T-helper 17 cell (primary cell): ENCODE measurements at regions not wholly inside any gene's neighbourhood (a gene's known extent, or its start where the extent isn't known, plus 50 kb on each side); places are given as distances from the start of the nearest gene placed in this dataset.
"Not testable (repeated sequence)": the region's sequence is repeated elsewhere in the genome, so short reads cannot be mapped to it uniquely, and the experiment has no call there.

ENCODE experiments used
- ATAC-seq: fragments of 150-1000 bp; cut with Tn5 transposase; 2 replicates; pipeline ENCODE4 v1.10.0; 2021; ENCODE audit warnings: mild to moderate bottlenecking, moderate library complexity
- DNase-seq, 3 donors: peaks; one replicate each; pipeline versions ENCODE4 v3.0.0 to v3.0.0-alpha.2; 2020 to 2021
- H3K9me3 ChIP-seq: one replicate; pipeline ENCODE4 v1.7.0; 2013; ENCODE audit warnings: low read length, mild to moderate bottlenecking; ENCODE audit not compliant: control insufficient read depth, poor library complexity, severe bottlenecking
- H3K27ac Mint-ChIP-seq: one replicate; pipeline ENCODE4 v1.8.0; 2022; ENCODE audit warnings: mild to moderate bottlenecking, moderate library complexity, mixed read lengths
- H3K27me3 Mint-ChIP-seq: one replicate; pipeline ENCODE4 v1.8.0; 2022; ENCODE audit warnings: mixed read lengths
- H3K36me3 Mint-ChIP-seq: one replicate; pipeline ENCODE4 v1.8.0; 2022; ENCODE audit warnings: low read depth, mixed read lengths
- H3K4me1 Mint-ChIP-seq: one replicate; pipeline ENCODE4 v1.8.0; 2022; ENCODE audit warnings: mild to moderate bottlenecking, mixed read lengths
- H3K4me3 Mint-ChIP-seq: one replicate; pipeline ENCODE4 v1.8.0; 2022; ENCODE audit warnings: mild to moderate bottlenecking, moderate library complexity, mixed read lengths

- H3K4me1 Mint-ChIP-seq, result no peaks in the 10 kb centered on the region
- no peaks in the 10 kb centered on the region for H3K36me3 Mint-ChIP-seq
- H3K27me3 Mint-ChIP-seq, result peaks cover 28% of the 10 kb centered on the region
- ATAC-seq (no peak), DNase-seq (no peak)
- no peak overlapping the region for H3K4me3 Mint-ChIP-seq
- no peak overlapping the region for H3K27ac Mint-ChIP-seq
- no peaks in the 10 kb centered on the region for H3K9me3 ChIP-seq
These were observed 273.7 kb downstream of the KIF20B start for GRCh38 chr10:89975071-89975470.

GRCh38 chr10:89975771-89976170 is 274.4 kb downstream of the KIF20B start:
- DNase-seq (no peak), ATAC-seq (no peak)
- H3K27me3 Mint-ChIP-seq, result peaks cover 31% of the 10 kb centered on the region
- no peak overlapping the region for H3K27ac Mint-ChIP-seq
- H3K9me3 ChIP-seq, result no peaks in the 10 kb centered on the region
- no peak overlapping the region for H3K4me3 Mint-ChIP-seq
- no peaks in the 10 kb centered on the region for H3K4me1 Mint-ChIP-seq
- no peaks in the 10 kb centered on the region for H3K36me3 Mint-ChIP-seq

GRCh38 chr10:89978081-89978480 is 276.7 kb downstream of the KIF20B start:
- Mint-ChIP-seq H3K4me3 (no peak overlapping the region), H3K27ac (no peak overlapping the region), H3K27me3 (peaks cover 34% of the 10 kb centered on the region), H3K4me1 (no peaks in the 10 kb centered on the region), H3K36me3 (no peaks in the 10 kb centered on the region)
- no peak for DNase-seq
- no peaks in the 10 kb centered on the region for H3K9me3 ChIP-seq
- no peak for ATAC-seq

- no peaks in the 10 kb centered on the region for H3K4me1 Mint-ChIP-seq
- ATAC-seq (no peak), DNase-seq (no peak)
- no peak overlapping the region for H3K27ac Mint-ChIP-seq
- no peaks in the 10 kb centered on the region for H3K9me3 ChIP-seq
- no peaks in the 10 kb centered on the region for H3K36me3 Mint-ChIP-seq
- H3K4me3 Mint-ChIP-seq, result no peak overlapping the region
- peaks cover 27% of the 10 kb centered on the region for H3K27me3 Mint-ChIP-seq
These were observed 278.3 kb downstream of the KIF20B start for GRCh38 chr10:89979726-89980125.

GRCh38 chr10:89980166-89980565 is 278.8 kb downstream of the KIF20B start:
- no peaks in the 10 kb centered on the region for H3K9me3 ChIP-seq
- no peaks in the 10 kb centered on the region for H3K36me3 Mint-ChIP-seq
- no peaks in the 10 kb centered on the region for H3K4me1 Mint-ChIP-seq
- DNase-seq, result no peak
- H3K27ac Mint-ChIP-seq, result no peak overlapping the region
- peaks cover 26% of the 10 kb centered on the region for H3K27me3 Mint-ChIP-seq
- no peak overlapping the region for H3K4me3 Mint-ChIP-seq
- ATAC-seq, result no peak

GRCh38 chr10:89981891-89982290 is 280.5 kb downstream of the KIF20B start:
- Mint-ChIP-seq H3K36me3 (no peaks in the 10 kb centered on the region), H3K27ac (no peak overlapping the region), H3K4me1 (no peaks in the 10 kb centered on the region), H3K4me3 (no peak overlapping the region), H3K27me3 (peaks cover 31% of the 10 kb centered on the region)
- H3K9me3 ChIP-seq, result no peaks in the 10 kb centered on the region
- DNase-seq, result no peak
- no peak for ATAC-seq

- Mint-ChIP-seq H3K4me3 (no peak overlapping the region), H3K4me1 (no peaks in the 10 kb centered on the region), H3K27me3 (peaks cover 19% of the 10 kb centered on the region), H3K27ac (no peak overlapping the region), H3K36me3 (no peaks in the 10 kb centered on the region)
- DNase-seq (no peak), ATAC-seq (no peak)
- H3K9me3 ChIP-seq, result no peaks in the 10 kb centered on the region
These were observed 284.1 kb downstream of the KIF20B start for GRCh38 chr10:89985446-89985845.

GRCh38 chr10:89988361-89988760 is 287.0 kb downstream of the KIF20B start:
- not testable (repeated sequence) for H3K4me3 Mint-ChIP-seq, DNase-seq, H3K27ac Mint-ChIP-seq, H3K27me3 Mint-ChIP-seq, ATAC-seq, H3K36me3 Mint-ChIP-seq, H3K4me1 Mint-ChIP-seq, H3K9me3 ChIP-seq

GRCh38 chr10:89992575-89992974 is 291.2 kb downstream of the KIF20B start:
- no peaks in the 10 kb centered on the region for H3K27me3 Mint-ChIP-seq
- no peaks in the 10 kb centered on the region for H3K36me3 Mint-ChIP-seq
- H3K27ac Mint-ChIP-seq, result no peak overlapping the region
- no peak for DNase-seq
- H3K4me1 Mint-ChIP-seq, result no peaks in the 10 kb centered on the region
- no peak overlapping the region for H3K4me3 Mint-ChIP-seq
- no peaks in the 10 kb centered on the region for H3K9me3 ChIP-seq
- ATAC-seq, result no peak

- H3K27ac Mint-ChIP-seq, result no peak overlapping the region
- no peak overlapping the region for H3K4me3 Mint-ChIP-seq
- no peaks in the 10 kb centered on the region for H3K27me3 Mint-ChIP-seq
- no peak for DNase-seq
- ATAC-seq, result no peak
- no peaks in the 10 kb centered on the region for H3K36me3 Mint-ChIP-seq
- H3K9me3 ChIP-seq, result no peaks in the 10 kb centered on the region
- H3K4me1 Mint-ChIP-seq, result no peaks in the 10 kb centered on the region
These were observed 305.8 kb downstream of the KIF20B start for GRCh38 chr10:90007226-90007625.

- not testable (repeated sequence) for H3K36me3 Mint-ChIP-seq, H3K27ac Mint-ChIP-seq, H3K27me3 Mint-ChIP-seq, H3K9me3 ChIP-seq, ATAC-seq, H3K4me1 Mint-ChIP-seq, DNase-seq, H3K4me3 Mint-ChIP-seq
These were observed 309.9 kb downstream of the KIF20B start for GRCh38 chr10:90011281-90011680.

- Mint-ChIP-seq H3K27me3 (peaks cover 7% of the 10 kb centered on the region), H3K4me1 (no peaks in the 10 kb centered on the region), H3K27ac (no peak overlapping the region), H3K36me3 (no peaks in the 10 kb centered on the region), H3K4me3 (no peak overlapping the region)
- ATAC-seq, result no peak
- no peaks in the 10 kb centered on the region for H3K9me3 ChIP-seq
- no peak for DNase-seq
These were observed 317.4 kb downstream of the KIF20B start for GRCh38 chr10:90018819-90019218.

GRCh38 chr10:90020506-90020905 is 319.1 kb downstream of the KIF20B start:
- Mint-ChIP-seq H3K27me3 (peaks cover 12% of the 10 kb centered on the region), H3K27ac (no peak overlapping the region), H3K4me3 (no peak overlapping the region), H3K36me3 (no peaks in the 10 kb centered on the region), H3K4me1 (no peaks in the 10 kb centered on the region)
- DNase-seq, result no peak
- ATAC-seq, result no peak
- no peaks in the 10 kb centered on the region for H3K9me3 ChIP-seq

GRCh38 chr10:90023950-90024349 is 322.6 kb downstream of the KIF20B start:
- Mint-ChIP-seq H3K27me3 (peaks cover 12% of the 10 kb centered on the region), H3K27ac (no peak overlapping the region), H3K4me1 (no peaks in the 10 kb centered on the region), H3K4me3 (no peak overlapping the region), H3K36me3 (no peaks in the 10 kb centered on the region)
- ATAC-seq (no peak), DNase-seq (no peak)
- H3K9me3 ChIP-seq, result no peaks in the 10 kb centered on the region

- H3K9me3 ChIP-seq, result no peaks in the 10 kb centered on the region
- H3K27me3 Mint-ChIP-seq, result peaks cover 5% of the 10 kb centered on the region
- ATAC-seq (no peak), DNase-seq (no peak)
- H3K36me3 Mint-ChIP-seq, result no peaks in the 10 kb centered on the region
- H3K27ac Mint-ChIP-seq, result no peak overlapping the region
- no peak overlapping the region for H3K4me3 Mint-ChIP-seq
- H3K4me1 Mint-ChIP-seq, result no peaks in the 10 kb centered on the region
These were observed 326.9 kb downstream of the KIF20B start for GRCh38 chr10:90028312-90028711.
